WTC11 (cell line): ENCODE measurements at regions not wholly inside any gene's neighbourhood (a gene's known extent, or its start where the extent isn't known, plus 50 kb on each side); places are given as distances from the start of the nearest gene placed in this dataset.
A peak's percentile ranks its signal among the peaks of the same experiment; 100 is the strongest.

ENCODE experiments used
- ATAC-seq: fragments of 200-7000 bp; cut with Tn5 transposase; 2 replicates; pipeline ENCODE4 v1.10.0; 2021; ENCODE audit warnings: mild to moderate bottlenecking, moderate library complexity
- CTCF ChIA-PET: fragments of 300-600 bp; sonication (Branson Sonifier 250); formaldehyde crosslinking; loops from one replicate; lab custom pipeline; 2021; ENCODE audit warnings: antibody characterized with exemption; lab: Charles Lee
- POLR2A ChIA-PET: fragments of 350-600 bp; sonication (Branson Sonifier 250); formaldehyde crosslinking; loops from one replicate; lab custom pipeline; 2021; ENCODE audit warnings: antibody characterized with exemption; lab: Charles Lee
- DNase-seq: peaks from one replicate; pipeline ENCODE4 v3.0.0; 2021; ENCODE audit warnings: low spot score
- H3K27ac Mint-ChIP-seq: 2 replicates; pipeline ENCODE4 v1.8.0; 2021; ENCODE audit warnings: mixed read lengths
- H3K27me3 Mint-ChIP-seq: 2 replicates; pipeline ENCODE4 v1.8.0; 2021; ENCODE audit warnings: low read depth, mild to moderate bottlenecking, moderate library complexity, mixed read lengths
- H3K36me3 Mint-ChIP-seq: 2 replicates; pipeline ENCODE4 v1.8.0; 2021; ENCODE audit warnings: mixed read lengths
- H3K4me1 Mint-ChIP-seq: 2 replicates; pipeline ENCODE4 v1.8.0; 2022; ENCODE audit warnings: mixed read lengths
- H3K4me3 Mint-ChIP-seq: 2 replicates; pipeline ENCODE4 v1.8.0; 2021; ENCODE audit warnings: mild to moderate bottlenecking, moderate library complexity, mixed read lengths
- H3K9me3 Mint-ChIP-seq: 2 replicates; pipeline ENCODE4 v1.8.0; 2021; ENCODE audit warnings: mixed read lengths
- ATF1 ChIP-seq: sonication (generic); formaldehyde crosslinking; IDR thresholded peaks from 2 replicates; pipeline ENCODE4 v1.8.1; 2023; ENCODE audit warnings: mild to moderate bottlenecking, moderate library complexity, missing genetic modification reagents
- ELF4 ChIP-seq: sonication (generic); formaldehyde crosslinking; IDR thresholded peaks from 2 replicates; pipeline ENCODE4 v1.8.1; 2022; ENCODE audit warnings: low read depth, mild to moderate bottlenecking, moderate library complexity, missing genetic modification reagents
- IRF2 ChIP-seq: sonication (generic); formaldehyde crosslinking; IDR thresholded peaks from 2 replicates; pipeline ENCODE4 v1.8.0; 2022; ENCODE audit warnings: low read depth, missing genetic modification reagents, borderline replicate concordance
- MXD4 ChIP-seq: fragments of 250-450 bp; sonication (Bioruptor Pico); IDR thresholded peaks from 2 replicates; pipeline ENCODE4 v1.8.0; 2021; ENCODE audit warnings: mild to moderate bottlenecking, moderate library complexity, borderline replicate concordance
- NFE2L1 ChIP-seq: sonication (generic); formaldehyde crosslinking; IDR thresholded peaks from 2 replicates; pipeline ENCODE4 v1.8.1; 2023; ENCODE audit warnings: missing genetic modification reagents
- ZNF396 ChIP-seq: fragments of 250-450 bp; sonication (Bioruptor Pico); IDR thresholded peaks from 2 replicates; pipeline ENCODE4 v1.8.0; 2021; ENCODE audit warnings: mild to moderate bottlenecking, moderate library complexity, borderline replicate concordance
- TF ChIP-seq, protein P1 (sequence below): sonication (generic); formaldehyde crosslinking; IDR thresholded peaks from 2 replicates; pipeline ENCODE4 v1.8.0; 2022; ENCODE audit warnings: mild to moderate bottlenecking, missing genetic modification reagents
- TF ChIP-seq, protein P2 (sequence below): sonication (generic); formaldehyde crosslinking; IDR thresholded peaks from 2 replicates; pipeline ENCODE4 v1.8.0; 2023; ENCODE audit warnings: mild to moderate bottlenecking, missing genetic modification reagents
- TF ChIP-seq, protein P3 (sequence below): fragments of 200-600 bp; IDR thresholded peaks from 2 replicates; pipeline ENCODE4 v1.8.0; 2022; ENCODE audit warnings: antibody characterized with exemption
- TF ChIP-seq, protein P4 (sequence below): sonication (generic); formaldehyde crosslinking; IDR thresholded peaks from 2 replicates; pipeline ENCODE4 v1.8.0; 2022; ENCODE audit warnings: mild to moderate bottlenecking, missing genetic modification reagents

DNA sequence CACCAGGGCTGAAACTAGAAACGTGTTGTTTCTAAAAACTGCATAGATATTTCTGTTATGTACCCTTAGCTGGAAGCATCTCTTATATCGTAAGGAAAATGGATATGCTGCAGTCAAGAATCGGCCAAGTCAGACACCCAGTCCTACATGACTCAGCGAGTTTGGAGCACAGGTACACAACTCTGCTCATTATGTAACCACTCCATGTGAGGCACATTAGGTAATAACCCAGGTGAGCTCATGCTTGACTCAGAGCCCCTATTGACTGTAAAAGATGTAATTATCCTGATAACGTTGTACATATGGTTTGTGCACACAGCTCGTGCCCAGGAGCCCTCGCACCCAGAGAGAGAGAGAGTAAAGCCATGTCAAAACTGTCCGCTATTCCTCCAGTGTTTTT is 593.7 kb upstream of the ACO1 start (continued):
- TF ChIP-seq, protein P1, sequence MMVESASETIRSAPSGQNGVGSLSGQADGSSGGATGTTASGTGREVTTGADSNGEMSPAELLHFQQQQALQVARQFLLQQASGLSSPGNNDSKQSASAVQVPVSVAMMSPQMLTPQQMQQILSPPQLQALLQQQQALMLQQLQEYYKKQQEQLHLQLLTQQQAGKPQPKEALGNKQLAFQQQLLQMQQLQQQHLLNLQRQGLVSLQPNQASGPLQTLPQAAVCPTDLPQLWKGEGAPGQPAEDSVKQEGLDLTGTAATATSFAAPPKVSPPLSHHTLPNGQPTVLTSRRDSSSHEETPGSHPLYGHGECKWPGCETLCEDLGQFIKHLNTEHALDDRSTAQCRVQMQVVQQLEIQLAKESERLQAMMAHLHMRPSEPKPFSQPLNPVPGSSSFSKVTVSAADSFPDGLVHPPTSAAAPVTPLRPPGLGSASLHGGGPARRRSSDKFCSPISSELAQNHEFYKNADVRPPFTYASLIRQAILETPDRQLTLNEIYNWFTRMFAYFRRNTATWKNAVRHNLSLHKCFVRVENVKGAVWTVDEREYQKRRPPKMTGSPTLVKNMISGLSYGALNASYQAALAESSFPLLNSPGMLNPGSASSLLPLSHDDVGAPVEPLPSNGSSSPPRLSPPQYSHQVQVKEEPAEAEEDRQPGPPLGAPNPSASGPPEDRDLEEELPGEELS, result no peak
- TF ChIP-seq NFE2L1 (CRISPR knock-in tag) (no peak), IRF2 (CRISPR knock-in tag) (no peak), ZNF396 (no peak)
- TF ChIP-seq, protein P2, sequence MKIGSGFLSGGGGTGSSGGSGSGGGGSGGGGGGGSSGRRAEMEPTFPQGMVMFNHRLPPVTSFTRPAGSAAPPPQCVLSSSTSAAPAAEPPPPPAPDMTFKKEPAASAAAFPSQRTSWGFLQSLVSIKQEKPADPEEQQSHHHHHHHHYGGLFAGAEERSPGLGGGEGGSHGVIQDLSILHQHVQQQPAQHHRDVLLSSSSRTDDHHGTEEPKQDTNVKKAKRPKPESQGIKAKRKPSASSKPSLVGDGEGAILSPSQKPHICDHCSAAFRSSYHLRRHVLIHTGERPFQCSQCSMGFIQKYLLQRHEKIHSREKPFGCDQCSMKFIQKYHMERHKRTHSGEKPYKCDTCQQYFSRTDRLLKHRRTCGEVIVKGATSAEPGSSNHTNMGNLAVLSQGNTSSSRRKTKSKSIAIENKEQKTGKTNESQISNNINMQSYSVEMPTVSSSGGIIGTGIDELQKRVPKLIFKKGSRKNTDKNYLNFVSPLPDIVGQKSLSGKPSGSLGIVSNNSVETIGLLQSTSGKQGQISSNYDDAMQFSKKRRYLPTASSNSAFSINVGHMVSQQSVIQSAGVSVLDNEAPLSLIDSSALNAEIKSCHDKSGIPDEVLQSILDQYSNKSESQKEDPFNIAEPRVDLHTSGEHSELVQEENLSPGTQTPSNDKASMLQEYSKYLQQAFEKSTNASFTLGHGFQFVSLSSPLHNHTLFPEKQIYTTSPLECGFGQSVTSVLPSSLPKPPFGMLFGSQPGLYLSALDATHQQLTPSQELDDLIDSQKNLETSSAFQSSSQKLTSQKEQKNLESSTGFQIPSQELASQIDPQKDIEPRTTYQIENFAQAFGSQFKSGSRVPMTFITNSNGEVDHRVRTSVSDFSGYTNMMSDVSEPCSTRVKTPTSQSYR (CRISPR knock-in tag), result no peak
- TF ChIP-seq, protein P3, sequence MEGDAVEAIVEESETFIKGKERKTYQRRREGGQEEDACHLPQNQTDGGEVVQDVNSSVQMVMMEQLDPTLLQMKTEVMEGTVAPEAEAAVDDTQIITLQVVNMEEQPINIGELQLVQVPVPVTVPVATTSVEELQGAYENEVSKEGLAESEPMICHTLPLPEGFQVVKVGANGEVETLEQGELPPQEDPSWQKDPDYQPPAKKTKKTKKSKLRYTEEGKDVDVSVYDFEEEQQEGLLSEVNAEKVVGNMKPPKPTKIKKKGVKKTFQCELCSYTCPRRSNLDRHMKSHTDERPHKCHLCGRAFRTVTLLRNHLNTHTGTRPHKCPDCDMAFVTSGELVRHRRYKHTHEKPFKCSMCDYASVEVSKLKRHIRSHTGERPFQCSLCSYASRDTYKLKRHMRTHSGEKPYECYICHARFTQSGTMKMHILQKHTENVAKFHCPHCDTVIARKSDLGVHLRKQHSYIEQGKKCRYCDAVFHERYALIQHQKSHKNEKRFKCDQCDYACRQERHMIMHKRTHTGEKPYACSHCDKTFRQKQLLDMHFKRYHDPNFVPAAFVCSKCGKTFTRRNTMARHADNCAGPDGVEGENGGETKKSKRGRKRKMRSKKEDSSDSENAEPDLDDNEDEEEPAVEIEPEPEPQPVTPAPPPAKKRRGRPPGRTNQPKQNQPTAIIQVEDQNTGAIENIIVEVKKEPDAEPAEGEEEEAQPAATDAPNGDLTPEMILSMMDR, result no peak
- TF ChIP-seq, all 79 proteins: peak for 0

DNA sequence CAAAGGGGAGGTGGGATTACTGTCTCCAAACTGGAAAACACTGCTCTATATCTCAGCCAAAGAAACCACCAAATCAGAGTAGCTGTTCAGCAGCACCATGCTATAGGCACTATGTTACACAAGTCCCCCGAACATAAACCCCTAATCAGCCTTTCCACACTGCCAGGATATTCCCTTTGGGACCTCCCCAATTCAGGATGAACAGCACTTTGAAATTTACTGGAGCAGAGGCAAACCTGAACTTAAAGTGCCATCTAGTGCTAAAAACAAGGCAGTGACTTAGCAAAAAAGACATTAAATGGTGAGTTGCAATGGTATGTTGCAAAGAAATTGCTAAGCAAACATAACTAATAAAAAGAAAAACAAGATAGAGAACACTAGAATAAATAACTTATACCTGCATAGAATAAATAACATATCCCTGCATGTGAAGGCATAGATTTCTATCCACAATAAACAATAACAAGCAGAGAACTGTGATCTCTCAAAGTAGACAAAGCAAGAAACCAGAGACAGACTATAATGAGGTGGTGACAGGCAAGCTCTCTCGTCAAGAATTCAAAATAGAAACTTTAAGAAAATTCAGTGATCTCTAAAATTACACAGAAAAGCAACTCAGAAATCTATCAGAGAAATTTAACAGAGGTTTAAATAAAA is 584.4 kb upstream of the ACO1 start:
- DNase-seq (no peak), ATAC-seq (peak; percentile 98)
- Mint-ChIP-seq H3K4me1 (peaks cover 24% of the 10 kb centered on the region), H3K27ac (0 out of 2 replicates have a peak overlapping the region, but pooled peaks have one; percentile 46), H3K36me3 (no peaks in the 10 kb centered on the region), H3K4me3 (no peak overlapping the region), H3K9me3 (peaks cover 28% of the 10 kb centered on the region), H3K27me3 (no peaks in the 10 kb centered on the region)
- TF ChIP-seq ZNF396, result no peak
- TF ChIP-seq, protein P3, result peak; percentile 34; the same call in 1 of the 2 replicates
- TF ChIP-seq MXD4 (CRISPR knock-in tag), result no peak
- no peak for TF ChIP-seq ATF1 (CRISPR knock-in tag)
- ChIA-PET POLR2A (interaction anchor here (0.6 kb wide), 2 partner anchors 20 to 26 kb away, joined by 3 to 6 read pairs; no protein-coding TSS in a partner anchor), CTCF (interaction anchor here (0.6 to 1.3 kb wide), 2 partner anchors 452 to 1125 kb away, joined by 3 read pairs; no protein-coding TSS in a partner anchor)

DNA sequence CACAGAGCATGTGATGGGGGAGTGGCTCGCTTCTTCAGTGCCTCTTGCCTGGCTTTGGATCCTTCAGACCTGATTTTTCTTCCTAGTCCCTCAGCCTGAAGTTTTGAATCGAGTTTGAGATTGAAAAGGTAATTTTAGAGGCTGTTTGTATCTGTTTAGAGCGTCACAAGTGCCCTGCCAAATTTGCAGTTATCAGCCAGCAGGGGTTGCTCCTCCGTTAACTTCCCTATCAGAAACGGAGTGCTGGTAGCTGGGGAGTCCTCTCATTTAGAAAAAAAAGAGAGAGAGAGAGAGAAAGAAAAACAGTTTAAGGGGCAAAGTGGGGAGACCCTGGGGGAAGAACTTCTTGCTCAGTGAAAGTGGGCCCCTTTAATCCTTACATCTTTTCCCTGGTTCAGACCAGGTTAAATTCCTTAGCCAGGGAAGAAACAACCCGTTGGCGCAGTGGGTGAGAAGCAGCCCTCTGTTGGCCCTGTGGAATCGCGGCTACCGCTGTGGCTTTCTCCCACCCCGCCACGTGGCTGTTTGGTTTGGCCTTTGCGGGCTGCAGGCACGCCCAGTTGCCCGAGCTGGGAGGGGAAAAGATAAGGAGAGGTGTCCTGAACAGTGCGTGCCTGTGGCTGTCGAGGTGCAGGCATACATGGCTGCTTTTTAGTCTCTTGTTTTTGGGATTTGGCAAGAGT is 576.7 kb upstream of the ACO1 start:
- Mint-ChIP-seq H3K9me3 (peaks cover 1% of the 10 kb centered on the region; the same call in 1 of the 2 replicates), H3K36me3 (no peaks in the 10 kb centered on the region), H3K27me3 (no peaks in the 10 kb centered on the region), H3K4me3 (peak overlapping the region; percentile 13; the same call in 1 of the 2 replicates), H3K4me1 (peaks cover 12% of the 10 kb centered on the region), H3K27ac (no peak overlapping the region)
- ChIA-PET POLR2A (no interaction called here), CTCF (interaction anchor here (0.6 to 2.4 kb wide), 5 partner anchors 28 to 1555 kb away, joined by 3 to 11 read pairs (median 3); no protein-coding TSS in a partner anchor)
- no peak for TF ChIP-seq ELF4
- TF ChIP-seq, protein P4, sequence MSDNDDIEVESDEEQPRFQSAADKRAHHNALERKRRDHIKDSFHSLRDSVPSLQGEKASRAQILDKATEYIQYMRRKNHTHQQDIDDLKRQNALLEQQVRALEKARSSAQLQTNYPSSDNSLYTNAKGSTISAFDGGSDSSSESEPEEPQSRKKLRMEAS (CRISPR knock-in tag), result peak; percentile 56; the same call in 1 of the 2 replicates
- DNase-seq (peak; percentile 60), ATAC-seq (peak; percentile 92)
